Neural cell (in vitro differentiated cells): ENCODE measurements at regions not wholly inside any gene's neighbourhood (a gene's known extent, or its start where the extent isn't known, plus 50 kb on each side); places are given as distances from the start of the nearest gene placed in this dataset.

Experiments
- H2AFZ ChIP-seq: fragments of 200-600, 300-800 bp; sonication (generic), shearing (Covaris generic); 2 replicates; pipeline ENCODE4 v1.6.0; 2014; ENCODE audit warnings: low read depth, mild to moderate bottlenecking, antibody characterized with exemption, low read length, moderate library complexity
- H3F3A ChIP-seq: fragments of 200-600 bp; shearing (Covaris generic); 2 replicates; pipeline ENCODE4 v1.6.1; 2016; ENCODE audit warnings: mild to moderate bottlenecking, moderate library complexity, mixed read lengths, antibody characterized with exemption, low read length; ENCODE audit not compliant: insufficient read depth, poor library complexity, severe bottlenecking
- H3K27ac ChIP-seq: fragments of 200-600, 300-800 bp; sonication (generic), shearing (Covaris generic); 2 replicates; pipeline ENCODE4 v1.5.1; 2014; ENCODE audit warnings: mild to moderate bottlenecking, low read length, moderate library complexity
- H3K27me3 ChIP-seq: fragments of 300-800, 200-600 bp; sonication (generic), shearing (Covaris generic); 2 replicates; pipeline ENCODE4 v1.6.0; 2014; ENCODE audit warnings: mild to moderate bottlenecking, low read depth, low read length, moderate library complexity; ENCODE audit not compliant: insufficient read depth
- H3K36me3 ChIP-seq: fragments of 300-800, 200-600 bp; sonication (generic), shearing (Covaris generic); 2 replicates; pipeline ENCODE4 v1.5.1; 2014; ENCODE audit warnings: mild to moderate bottlenecking, antibody characterized with exemption, low read length, moderate library complexity; ENCODE audit not compliant: insufficient read depth
- H3K4me2 ChIP-seq: fragments of 300-800, 200-600 bp; sonication (generic), shearing (Covaris generic); 2 replicates; pipeline ENCODE4 v1.6.0; 2014; ENCODE audit warnings: mild to moderate bottlenecking, low read length
- H3K4me3 ChIP-seq: fragments of 300-800, 200-600 bp; sonication (generic), shearing (Covaris generic); 2 replicates; pipeline ENCODE4 v1.5.1; 2014; ENCODE audit warnings: mild to moderate bottlenecking, low read length, moderate library complexity
- H3K79me2 ChIP-seq: fragments of 200-600 bp; shearing (Covaris generic); replicated peaks from 2 replicates; pipeline ENCODE4 v1.6.0; 2014; ENCODE audit warnings: mild to moderate bottlenecking, low read length, moderate library complexity; ENCODE audit not compliant: insufficient read depth
- H3K9ac ChIP-seq: fragments of 300-800, 200-600 bp; sonication (generic), shearing (Covaris generic); 2 replicates; pipeline ENCODE4 v1.6.1; 2016; ENCODE audit warnings: mild to moderate bottlenecking, low read length, mixed read lengths
- H3K9me2 ChIP-seq: fragments of 200-600 bp; shearing (Covaris generic); 2 replicates; pipeline ENCODE4 v1.6.1; 2016; ENCODE audit warnings: mild to moderate bottlenecking, low read length, mixed read lengths; ENCODE audit not compliant: insufficient read depth
- H3K9me3 ChIP-seq: fragments of 200-600, 300-800 bp; sonication (generic), shearing (Covaris generic); 2 replicates; pipeline ENCODE4 v1.6.1; 2016; ENCODE audit warnings: mild to moderate bottlenecking, mixed run types, low read length, moderate library complexity, mixed read lengths
- H4K20me1 ChIP-seq: fragments of 200-600 bp; shearing (Covaris generic); 2 replicates; pipeline ENCODE4 v1.6.1; 2016; ENCODE audit warnings: mild to moderate bottlenecking, mixed run types; ENCODE audit not compliant: insufficient read depth
- EP300 ChIP-seq: fragments of 450-650 bp; conservative IDR thresholded peaks from 2 replicates; pipeline ENCODE4 v1.6.1; 2014; ENCODE audit warnings: antibody characterized with exemption, mild to moderate bottlenecking, moderate library complexity; ENCODE audit not compliant: poor library complexity, severe bottlenecking
- EZH2 ChIP-seq: fragments of 200-600, 300-800 bp; shearing (Covaris generic), sonication (generic); IDR thresholded peaks from 2 replicates; pipeline ENCODE4 v1.6.1; 2014; ENCODE audit warnings: antibody characterized with exemption, low read length, borderline replicate concordance, mild to moderate bottlenecking; ENCODE audit not compliant: insufficient read depth, poor library complexity, severe bottlenecking
- MXI1 ChIP-seq: fragments of 450-650 bp; conservative IDR thresholded peaks from 2 replicates; pipeline ENCODE4 v1.6.1; 2014; ENCODE audit warnings: antibody characterized with exemption, mild to moderate bottlenecking; ENCODE audit not compliant: poor library complexity, severe bottlenecking
- POLR2AphosphoS5 ChIP-seq: IDR thresholded peaks from 2 replicates; pipeline ENCODE4 v1.6.1; 2012
- RAD21 ChIP-seq: fragments of 450-650 bp; conservative IDR thresholded peaks from 2 replicates; pipeline ENCODE4 v1.6.1; 2014; ENCODE audit warnings: antibody characterized with exemption, mild to moderate bottlenecking, moderate library complexity
- SMC3 ChIP-seq: fragments of 450-650 bp; conservative IDR thresholded peaks from 2 replicates; pipeline ENCODE4 v1.6.1; 2014; ENCODE audit warnings: antibody characterized with exemption, mild to moderate bottlenecking, moderate library complexity; ENCODE audit not compliant: poor library complexity
- TAF1 ChIP-seq: IDR thresholded peaks from 2 replicates; pipeline ENCODE4 v1.6.1; 2012; ENCODE audit warnings: low read depth
- TF ChIP-seq, protein P1 (sequence below): fragments of 450-650 bp; IDR thresholded peaks from 2 replicates; pipeline ENCODE4 v1.5.1; 2014; ENCODE audit warnings: antibody characterized with exemption, mild to moderate bottlenecking, moderate library complexity; ENCODE audit not compliant: poor library complexity, severe bottlenecking
- TF ChIP-seq, protein P2 (sequence below): IDR thresholded peaks from 2 replicates; pipeline ENCODE4 v1.6.1; 2012; ENCODE audit warnings: borderline replicate concordance

GRCh38 chr13:22740264-22740663, 440.5 kb upstream of the SGCG start:
- Histone ChIP-seq H3K27ac (no peak overlapping the region), H3K9me2 (no peaks in the 10 kb centered on the region), H2AFZ (no peak overlapping the region), H3K9me3 (peaks cover 2% of the 10 kb centered on the region), H4K20me1 (no peaks in the 10 kb centered on the region), H3K79me2 (no peaks in the 10 kb centered on the region), H3K4me3 (no peak overlapping the region), H3K9ac (no peak overlapping the region), H3K4me2 (no peak overlapping the region), H3F3A (no peaks in the 10 kb centered on the region), H3K36me3 (no peaks in the 10 kb centered on the region), H3K27me3 (no peaks in the 10 kb centered on the region)
- TF ChIP-seq RAD21: no peak
- TF ChIP-seq EP300: no peak
- TF ChIP-seq POLR2AphosphoS5: no peak
- TF ChIP-seq MXI1: no peak
- TF ChIP-seq, protein P1, sequence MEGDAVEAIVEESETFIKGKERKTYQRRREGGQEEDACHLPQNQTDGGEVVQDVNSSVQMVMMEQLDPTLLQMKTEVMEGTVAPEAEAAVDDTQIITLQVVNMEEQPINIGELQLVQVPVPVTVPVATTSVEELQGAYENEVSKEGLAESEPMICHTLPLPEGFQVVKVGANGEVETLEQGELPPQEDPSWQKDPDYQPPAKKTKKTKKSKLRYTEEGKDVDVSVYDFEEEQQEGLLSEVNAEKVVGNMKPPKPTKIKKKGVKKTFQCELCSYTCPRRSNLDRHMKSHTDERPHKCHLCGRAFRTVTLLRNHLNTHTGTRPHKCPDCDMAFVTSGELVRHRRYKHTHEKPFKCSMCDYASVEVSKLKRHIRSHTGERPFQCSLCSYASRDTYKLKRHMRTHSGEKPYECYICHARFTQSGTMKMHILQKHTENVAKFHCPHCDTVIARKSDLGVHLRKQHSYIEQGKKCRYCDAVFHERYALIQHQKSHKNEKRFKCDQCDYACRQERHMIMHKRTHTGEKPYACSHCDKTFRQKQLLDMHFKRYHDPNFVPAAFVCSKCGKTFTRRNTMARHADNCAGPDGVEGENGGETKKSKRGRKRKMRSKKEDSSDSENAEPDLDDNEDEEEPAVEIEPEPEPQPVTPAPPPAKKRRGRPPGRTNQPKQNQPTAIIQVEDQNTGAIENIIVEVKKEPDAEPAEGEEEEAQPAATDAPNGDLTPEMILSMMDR: no peak
- TF ChIP-seq EZH2: no peak
- TF ChIP-seq TAF1: no peak
- TF ChIP-seq SMC3: no peak
- TF ChIP-seq, protein P2, sequence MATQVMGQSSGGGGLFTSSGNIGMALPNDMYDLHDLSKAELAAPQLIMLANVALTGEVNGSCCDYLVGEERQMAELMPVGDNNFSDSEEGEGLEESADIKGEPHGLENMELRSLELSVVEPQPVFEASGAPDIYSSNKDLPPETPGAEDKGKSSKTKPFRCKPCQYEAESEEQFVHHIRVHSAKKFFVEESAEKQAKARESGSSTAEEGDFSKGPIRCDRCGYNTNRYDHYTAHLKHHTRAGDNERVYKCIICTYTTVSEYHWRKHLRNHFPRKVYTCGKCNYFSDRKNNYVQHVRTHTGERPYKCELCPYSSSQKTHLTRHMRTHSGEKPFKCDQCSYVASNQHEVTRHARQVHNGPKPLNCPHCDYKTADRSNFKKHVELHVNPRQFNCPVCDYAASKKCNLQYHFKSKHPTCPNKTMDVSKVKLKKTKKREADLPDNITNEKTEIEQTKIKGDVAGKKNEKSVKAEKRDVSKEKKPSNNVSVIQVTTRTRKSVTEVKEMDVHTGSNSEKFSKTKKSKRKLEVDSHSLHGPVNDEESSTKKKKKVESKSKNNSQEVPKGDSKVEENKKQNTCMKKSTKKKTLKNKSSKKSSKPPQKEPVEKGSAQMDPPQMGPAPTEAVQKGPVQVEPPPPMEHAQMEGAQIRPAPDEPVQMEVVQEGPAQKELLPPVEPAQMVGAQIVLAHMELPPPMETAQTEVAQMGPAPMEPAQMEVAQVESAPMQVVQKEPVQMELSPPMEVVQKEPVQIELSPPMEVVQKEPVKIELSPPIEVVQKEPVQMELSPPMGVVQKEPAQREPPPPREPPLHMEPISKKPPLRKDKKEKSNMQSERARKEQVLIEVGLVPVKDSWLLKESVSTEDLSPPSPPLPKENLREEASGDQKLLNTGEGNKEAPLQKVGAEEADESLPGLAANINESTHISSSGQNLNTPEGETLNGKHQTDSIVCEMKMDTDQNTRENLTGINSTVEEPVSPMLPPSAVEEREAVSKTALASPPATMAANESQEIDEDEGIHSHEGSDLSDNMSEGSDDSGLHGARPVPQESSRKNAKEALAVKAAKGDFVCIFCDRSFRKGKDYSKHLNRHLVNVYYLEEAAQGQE: no peak

GRCh38 chr13:22744688-22745452, 435.9 kb upstream of the SGCG start:
- Histone ChIP-seq H2AFZ (no peak overlapping the region), H3K9me3 (peaks cover 2% of the 10 kb centered on the region), H3K27me3 (no peaks in the 10 kb centered on the region), H3K27ac (no peak overlapping the region), H3K79me2 (no peaks in the 10 kb centered on the region), H3K9ac (no peak overlapping the region), H3K4me3 (no peak overlapping the region), H4K20me1 (no peaks in the 10 kb centered on the region), H3K36me3 (no peaks in the 10 kb centered on the region), H3F3A (no peaks in the 10 kb centered on the region), H3K4me2 (no peak overlapping the region), H3K9me2 (no peaks in the 10 kb centered on the region)
- TF ChIP-seq, protein P1: no peak
- TF ChIP-seq SMC3 (no peak), POLR2AphosphoS5 (no peak), RAD21 (no peak), MXI1 (no peak)
- TF ChIP-seq, protein P2: no peak
